K562 (cell line): ENCODE measurements at regions not wholly inside any gene's neighbourhood (a gene's known extent, or its start where the extent isn't known, plus 50 kb on each side); places are given as distances from the start of the nearest gene placed in this dataset.
A peak's percentile ranks its signal among the peaks of the same experiment; 100 is the strongest.

Experiments
- ATAC-seq: fragments of 200-7000 bp; cut with Tn5 transposase; 3 replicates; pipeline ENCODE4 v1.9.1; 2020; ENCODE audit warnings: moderate library complexity
- BruUV-seq: library from RNA; stranded (reverse); fragments of 400-500 nt; replicated peaks from 2 replicates; lab custom pipeline; 2021; lab: Mats Ljungman, UMichigan
- CTCF ChIA-PET: fragments of 300-600 bp; formaldehyde crosslinking; extraction: SDS; loops from one replicate; lab custom pipeline; 2021; ENCODE audit warnings: low intra/inter-chr PET ratio; lab: Yijun Ruan, JAX
- POLR2A ChIA-PET: fragments of 300-600, 350-650 bp; sonication (Branson Sonifier 250); formaldehyde crosslinking; extraction: SDS; loops from one replicate; lab custom pipeline; 2021; ENCODE audit warnings: antibody characterized with exemption, inconsistent platforms; lab: Yijun Ruan, JAX
- DNase-seq, 4 experiments: peaks; one replicate each; pipeline versions ENCODE4 v3.0.0 to v3.0.0-alpha.2; 2011 to 2018; ENCODE audit warnings: low spot score in 3 of 4, mixed read lengths in 3 of 4; ENCODE audit errors: extremely low read depth in 1 of 4
- FAIRE-seq: peaks from 2 replicates; lab custom pipeline; 2011; peaks lifted over from hg19 to GRCh38; lab: Jason Lieb, UNC
- H2AFZ ChIP-seq: 2 replicates; pipeline ENCODE4 v1.6.0; 2011; ENCODE audit warnings: low read depth, low read length, control low read depth, inconsistent platforms
- H3K27ac ChIP-seq: fragments of 200-600 bp; 3 replicates; pipeline ENCODE4 v1.8.0; 2011; ENCODE audit warnings: low read depth, mild to moderate bottlenecking, control low read depth, inconsistent platforms, low read length, moderate library complexity, mixed read lengths; ENCODE audit errors: extremely low read depth
- H3K27me3 ChIP-seq, 2 experiments: fragments of 300-600 bp in 1 of 2; 2 replicates in 1 of 2; 3 replicates in 1 of 2; pipeline versions ENCODE4 v1.6.0 to v1.8.0; 2011; ENCODE audit warnings: inconsistent platforms in 2 of 2, low read length in 2 of 2, mild to moderate bottlenecking in 1 of 2, mixed read lengths in 1 of 2, moderate library complexity in 1 of 2; ENCODE audit not compliant: control insufficient read depth in 2 of 2, insufficient read depth in 2 of 2
- H3K36me3 ChIP-seq: fragments of 300-600 bp; 3 replicates; pipeline ENCODE4 v1.8.0; 2011; ENCODE audit warnings: mild to moderate bottlenecking, low read length, inconsistent platforms; ENCODE audit not compliant: control insufficient read depth, insufficient read depth
- H3K4me1 ChIP-seq, 2 experiments: fragments of 200-600 bp in 1 of 2; replicated peaks in 1 of 2; 2 replicates in 1 of 2; 3 replicates in 1 of 2; pipeline versions ENCODE4 v1.5.1 to v1.8.0; 2011; ENCODE audit warnings: inconsistent platforms in 2 of 2, low read length in 2 of 2, mild to moderate bottlenecking in 1 of 2, mixed read lengths in 1 of 2, moderate library complexity in 1 of 2; ENCODE audit not compliant: control insufficient read depth in 2 of 2, insufficient read depth in 2 of 2
- H3K4me2 ChIP-seq: 2 replicates; pipeline ENCODE4 v1.6.1; 2011; ENCODE audit warnings: low read length, control low read depth, inconsistent platforms, mixed read lengths; ENCODE audit not compliant: insufficient read depth
- H3K4me3 ChIP-seq: fragments of 200-600 bp; sonication (generic), shearing (Covaris generic); 2 replicates; pipeline ENCODE4 v1.5.1; 2016; ENCODE audit warnings: control low read depth, inconsistent platforms
- H3K79me2 ChIP-seq: fragments of 200-600 bp; 3 replicates; pipeline ENCODE4 v1.8.0; 2011; ENCODE audit warnings: low read length, inconsistent platforms; ENCODE audit not compliant: control insufficient read depth, insufficient read depth
- H3K9ac ChIP-seq, 2 experiments: 2 replicates each; pipeline versions ENCODE4 v1.6.0 to v1.6.1; 2011; ENCODE audit warnings: low read depth in 2 of 2, low read length in 2 of 2, control low read depth in 1 of 2, inconsistent platforms in 1 of 2, mild to moderate bottlenecking in 1 of 2, mixed read lengths in 1 of 2; ENCODE audit not compliant: insufficient read depth in 1 of 2
- H3K9me1 ChIP-seq: one replicate; pipeline ENCODE4 v1.6.0; 2011; ENCODE audit warnings: inconsistent platforms, mild to moderate bottlenecking, low read length, moderate library complexity; ENCODE audit not compliant: control insufficient read depth, insufficient read depth
- H3K9me3 ChIP-seq: replicated peaks from 2 replicates; pipeline ENCODE4 v1.5.1; 2011; ENCODE audit warnings: low read depth, low read length, inconsistent platforms; ENCODE audit not compliant: control insufficient read depth, insufficient read depth
- H4K20me1 ChIP-seq: replicated peaks from 2 replicates; pipeline ENCODE4 v1.6.1; 2011; ENCODE audit warnings: low read length, inconsistent platforms, mixed read lengths; ENCODE audit not compliant: control insufficient read depth, insufficient read depth
- ADNP ChIP-seq: fragments of 200-800 bp; sonication (Bioruptor generic); IDR thresholded peaks from 2 replicates; pipeline ENCODE4 v1.6.1; 2016; ENCODE audit warnings: missing genetic modification characterization, missing compliant biosample characterization
- CXXC5 ChIP-seq: fragments of 250-450 bp; sonication (Bioruptor Pico); IDR thresholded peaks from 2 replicates; pipeline ENCODE4 v1.8.0; 2022; ENCODE audit warnings: inconsistent platforms, mild to moderate bottlenecking, moderate library complexity
- EGR1 ChIP-seq: fragments of 450-650 bp; conservative IDR thresholded peaks from 2 replicates; pipeline ENCODE4 v1.6.1; 2017; ENCODE audit warnings: mild to moderate bottlenecking
- EP300 ChIP-seq: IDR thresholded peaks from 2 replicates; pipeline ENCODE4 v1.6.1; 2012; ENCODE audit warnings: low read length, improper control_type of control experiment
- PHB ChIP-seq: fragments of 250-450 bp; sonication (Bioruptor Pico); IDR thresholded peaks from 2 replicates; pipeline ENCODE4 v1.5.0; 2021
- POLR2A ChIP-seq: fragments of 450-650 bp; conservative IDR thresholded peaks from 2 replicates; pipeline ENCODE4 v1.6.1; 2016
- RBM34 ChIP-seq: fragments of 200-400 bp; formaldehyde crosslinking; IDR thresholded peaks from 2 replicates; pipeline ENCODE4 v1.6.1; 2018; ENCODE audit warnings: low read length, borderline replicate concordance; ENCODE audit not compliant: insufficient read depth
- SIN3A ChIP-seq, 2 experiments: fragments of 150-350 bp in 1 of 2; IDR thresholded peaks; 2 replicates each; pipeline ENCODE4 v1.6.1; 2011 to 2016; ENCODE audit warnings: borderline replicate concordance in 2 of 2, low read depth in 2 of 2, low read length in 2 of 2, mild to moderate bottlenecking in 2 of 2, moderate library complexity in 2 of 2; ENCODE audit not compliant: control insufficient read depth in 1 of 2
- ZNF184 ChIP-seq: sonication (generic); formaldehyde crosslinking; IDR thresholded peaks from 2 replicates; pipeline ENCODE4 v1.5.0; 2020; ENCODE audit warnings: missing genetic modification reagents
- WGBS: fragments of 100-300 bp; shearing (Covaris generic); methylation state at CpG from one replicate; pipeline ENCODE4 v1.1.6; 2016; ENCODE audit warnings: low coverage, mixed read lengths; ENCODE audit not compliant: insufficient coverage; ENCODE audit errors: missing lambda C conversion rate; 5-methylcytosine and 5-hydroxymethylcytosine counted together
- in situ Hi-C: fragments of 300-500 bp; cut with MboI; formaldehyde crosslinking; loops from 4 replicates; pipeline ENCODE4 v1.15.0; 2018; ENCODE audit warnings: inconsistent platforms, mixed read lengths
- intact Hi-C: fragments of 100-400 bp; cut with micrococcal nuclease; formaldehyde crosslinking; loops from 2 replicates; pipeline ENCODE4 v1.14.2; 2022
- TF ChIP-seq, protein P1 (sequence below): fragments of 250-450 bp; sonication (Bioruptor Pico); IDR thresholded peaks from 2 replicates; pipeline ENCODE4 v1.8.0; 2021; ENCODE audit warnings: mild to moderate bottlenecking, moderate library complexity
- TF ChIP-seq, protein P2 (sequence below), 2 experiments: fragments of 450-650 bp; formaldehyde crosslinking in 1 of 2; IDR thresholded peaks; 2 replicates each; pipeline versions ENCODE4 v1.4.0 to v1.6.1; 2014 to 2020; ENCODE audit warnings: mild to moderate bottlenecking in 2 of 2, borderline replicate concordance in 1 of 2, low read depth in 1 of 2

DNA sequence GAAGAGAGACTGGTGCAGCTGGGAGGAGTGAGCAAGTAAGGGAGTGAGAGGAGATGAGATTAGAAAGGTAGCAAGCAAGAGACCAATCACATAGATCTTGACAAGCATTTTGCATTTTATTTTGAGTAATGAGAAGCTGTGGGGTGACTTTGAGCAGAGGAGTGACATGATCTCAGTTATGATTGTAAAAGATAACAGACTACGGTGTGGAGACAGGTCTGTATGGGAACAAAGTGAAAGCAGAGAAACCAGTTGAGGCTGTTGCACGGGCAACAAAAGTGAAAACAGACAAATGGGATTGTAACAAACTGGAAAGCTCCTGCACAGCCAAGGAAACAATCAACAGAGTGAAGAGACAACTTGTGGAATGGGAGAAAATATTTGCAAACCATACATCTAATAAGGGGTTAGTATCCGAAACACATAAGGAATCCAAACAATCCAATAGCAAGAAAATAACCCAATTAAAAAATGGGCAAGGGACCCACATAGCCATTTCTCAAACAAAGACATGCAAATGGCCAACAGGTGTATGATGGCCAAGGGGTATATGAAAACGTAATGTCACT lies 68.4 kb downstream of the SNRPE start:
- CTCF ChIA-PET: no interaction called here
- FAIRE-seq (no peak), DNase-seq (no peak)
- TF ChIP-seq CXXC5 (CRISPR knock-in tag) (no peak), RBM34 (no peak), EP300 (no peak), EGR1 (no peak), SIN3A (IDR thresholded peaks at IDR 0.05; ENCODE audit: borderline replicate concordance in 2 of 2, control insufficient read depth in 1 of 2, low read depth in 2 of 2, low read length in 2 of 2) (no peak), PHB (CRISPR knock-in tag) (0 out of 2 replicates have a peak, but pooled peaks have one; percentile 51), ADNP (peak; percentile 4; the same call in 1 of the 2 replicates), POLR2A (no peak), ZNF184 (CRISPR knock-in tag) (no peak)
- TF ChIP-seq, protein P1, sequence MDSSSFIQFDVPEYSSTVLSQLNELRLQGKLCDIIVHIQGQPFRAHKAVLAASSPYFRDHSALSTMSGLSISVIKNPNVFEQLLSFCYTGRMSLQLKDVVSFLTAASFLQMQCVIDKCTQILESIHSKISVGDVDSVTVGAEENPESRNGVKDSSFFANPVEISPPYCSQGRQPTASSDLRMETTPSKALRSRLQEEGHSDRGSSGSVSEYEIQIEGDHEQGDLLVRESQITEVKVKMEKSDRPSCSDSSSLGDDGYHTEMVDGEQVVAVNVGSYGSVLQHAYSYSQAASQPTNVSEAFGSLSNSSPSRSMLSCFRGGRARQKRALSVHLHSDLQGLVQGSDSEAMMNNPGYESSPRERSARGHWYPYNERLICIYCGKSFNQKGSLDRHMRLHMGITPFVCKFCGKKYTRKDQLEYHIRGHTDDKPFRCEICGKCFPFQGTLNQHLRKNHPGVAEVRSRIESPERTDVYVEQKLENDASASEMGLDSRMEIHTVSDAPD (CRISPR knock-in tag): no peak
- TF ChIP-seq, protein P2, sequence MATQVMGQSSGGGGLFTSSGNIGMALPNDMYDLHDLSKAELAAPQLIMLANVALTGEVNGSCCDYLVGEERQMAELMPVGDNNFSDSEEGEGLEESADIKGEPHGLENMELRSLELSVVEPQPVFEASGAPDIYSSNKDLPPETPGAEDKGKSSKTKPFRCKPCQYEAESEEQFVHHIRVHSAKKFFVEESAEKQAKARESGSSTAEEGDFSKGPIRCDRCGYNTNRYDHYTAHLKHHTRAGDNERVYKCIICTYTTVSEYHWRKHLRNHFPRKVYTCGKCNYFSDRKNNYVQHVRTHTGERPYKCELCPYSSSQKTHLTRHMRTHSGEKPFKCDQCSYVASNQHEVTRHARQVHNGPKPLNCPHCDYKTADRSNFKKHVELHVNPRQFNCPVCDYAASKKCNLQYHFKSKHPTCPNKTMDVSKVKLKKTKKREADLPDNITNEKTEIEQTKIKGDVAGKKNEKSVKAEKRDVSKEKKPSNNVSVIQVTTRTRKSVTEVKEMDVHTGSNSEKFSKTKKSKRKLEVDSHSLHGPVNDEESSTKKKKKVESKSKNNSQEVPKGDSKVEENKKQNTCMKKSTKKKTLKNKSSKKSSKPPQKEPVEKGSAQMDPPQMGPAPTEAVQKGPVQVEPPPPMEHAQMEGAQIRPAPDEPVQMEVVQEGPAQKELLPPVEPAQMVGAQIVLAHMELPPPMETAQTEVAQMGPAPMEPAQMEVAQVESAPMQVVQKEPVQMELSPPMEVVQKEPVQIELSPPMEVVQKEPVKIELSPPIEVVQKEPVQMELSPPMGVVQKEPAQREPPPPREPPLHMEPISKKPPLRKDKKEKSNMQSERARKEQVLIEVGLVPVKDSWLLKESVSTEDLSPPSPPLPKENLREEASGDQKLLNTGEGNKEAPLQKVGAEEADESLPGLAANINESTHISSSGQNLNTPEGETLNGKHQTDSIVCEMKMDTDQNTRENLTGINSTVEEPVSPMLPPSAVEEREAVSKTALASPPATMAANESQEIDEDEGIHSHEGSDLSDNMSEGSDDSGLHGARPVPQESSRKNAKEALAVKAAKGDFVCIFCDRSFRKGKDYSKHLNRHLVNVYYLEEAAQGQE (IDR thresholded peaks at IDR 0.05; ENCODE audit: borderline replicate concordance): no peak
- TF ChIP-seq, protein P2 (CRISPR knock-in tag; IDR thresholded peaks at IDR 0.05; ENCODE audit: low read depth): no peak
- TF ChIP-seq, all 486 proteins: peak for 2
- 3% methylated on average over 4 of the region's 4 CpGs for WGBS
- no peak overlapping the region for H2AFZ ChIP-seq
- H4K20me1 ChIP-seq: no peaks in the 10 kb centered on the region
- H3K4me1 ChIP-seq: no peaks in the 10 kb centered on the region; a peak in 2 of 5 replicates
- H3K9me3 ChIP-seq: no peaks in the 10 kb centered on the region
- no peak overlapping the region for H3K27ac ChIP-seq
- ATAC-seq: no peak
- in situ Hi-C loops (no loop called here), intact Hi-C loops (no loop called here)
- H3K27me3 ChIP-seq: peaks cover 0 to 14% of the 10 kb centered on the region in 2 experiments; a peak in 2 of 5 replicates
- no peaks in the 10 kb centered on the region for H3K36me3 ChIP-seq
- BruUV-seq: no TSS peak
- H3K79me2 ChIP-seq: no peaks in the 10 kb centered on the region
- H3K4me2 ChIP-seq: no peak overlapping the region
- H3K9ac ChIP-seq: no peak overlapping the region
- no peak overlapping the region for H3K4me3 ChIP-seq
- H3K9me1 ChIP-seq: no peaks in the 10 kb centered on the region
- POLR2A ChIA-PET: interaction anchor here (0.7 to 0.9 kb wide), 3 partner anchors 9 to 426 kb away, joined by 3 read pairs; no protein-coding TSS in a partner anchor
